OCI-LY7 (cell line): ENCODE measurements at regions not wholly inside any gene's neighbourhood (a gene's known extent, or its start where the extent isn't known, plus 50 kb on each side); places are given as distances from the start of the nearest gene placed in this dataset.

Source experiments
- CTCF ChIP-seq: fragments of 200-600 bp; sonication (generic); conservative IDR thresholded peaks from 2 replicates; pipeline ENCODE4 v1.5.1; 2014; ENCODE audit warnings: mild to moderate bottlenecking, antibody characterized with exemption, low read length, moderate library complexity, mixed read lengths
- EZH2phosphoT487 ChIP-seq: fragments of 200-600 bp; sonication (generic); IDR thresholded peaks from 2 replicates; pipeline ENCODE4 v1.6.1; 2018; ENCODE audit warnings: low read depth, borderline replicate concordance, mild to moderate bottlenecking, mixed run types, antibody characterized with exemption, low read length, moderate library complexity, mixed read lengths

GRCh38 chr20:41748756-41749582 lies 130.8 kb upstream of the CHD6 start:
- TF ChIP-seq CTCF, result no peak
- no peak for TF ChIP-seq EZH2phosphoT487
